ENCODE measurements at regions not wholly inside any gene's neighbourhood (a gene's known extent, or its start where the extent isn't known, plus 50 kb on each side); places are given as distances from the start of the nearest gene placed in this dataset.
"Not testable (repeated sequence)": the region's sequence is repeated elsewhere in the genome, so short reads cannot be mapped to it uniquely, and the experiment has no call there.

GRCh38 chr13:44812818-44813217 is 176.5 kb downstream of the NUFIP1 start:
- DNase-seq (ENCODE audit: low spot score), result no peak

- DNase-seq (ENCODE audit: low spot score), result no peak
Measured at GRCh38 chr13:44810061-44810840, 179.0 kb downstream of the NUFIP1 start.

GRCh38 chr13:44809190-44809589 is 180.1 kb downstream of the NUFIP1 start:
- no peak for DNase-seq (ENCODE audit: low spot score)

GRCh38 chr13:44808185-44808584 is 181.1 kb downstream of the NUFIP1 start:
- no peak for DNase-seq (ENCODE audit: low spot score)

GRCh38 chr13:44807449-44808034 is 181.7 kb downstream of the NUFIP1 start:
- DNase-seq (ENCODE audit: low spot score), result no peak

- no peak for DNase-seq (ENCODE audit: low spot score)
Measured at GRCh38 chr13:44806826-44807225, 182.4 kb downstream of the NUFIP1 start.

- no peak for DNase-seq (ENCODE audit: low spot score)
Measured at GRCh38 chr13:44805585-44805984, 183.7 kb downstream of the NUFIP1 start.

GRCh38 chr13:44803390-44803789 is 185.9 kb downstream of the NUFIP1 start:
- DNase-seq (ENCODE audit: low spot score), result no peak

- DNase-seq (ENCODE audit: low spot score), result no peak
Measured at GRCh38 chr13:44802491-44802890, 186.8 kb downstream of the NUFIP1 start.

GRCh38 chr13:44801990-44802389 is 187.3 kb downstream of the NUFIP1 start:
- peak; percentile 71 for DNase-seq (ENCODE audit: low spot score)

GRCh38 chr13:44800626-44801025 is 188.6 kb downstream of the NUFIP1 start:
- DNase-seq (ENCODE audit: low spot score), result no peak

- no peak for DNase-seq (ENCODE audit: low spot score)
Measured at GRCh38 chr13:44797685-44798084, 191.6 kb downstream of the NUFIP1 start.

GRCh38 chr13:44796597-44797490 is 192.4 kb downstream of the NUFIP1 start:
- no peak for DNase-seq (ENCODE audit: low spot score)

- DNase-seq (ENCODE audit: low spot score), result not testable (repeated sequence)
Measured at GRCh38 chr13:44796039-44796438, 193.2 kb downstream of the NUFIP1 start.

- no peak for DNase-seq (ENCODE audit: low spot score)
Measured at GRCh38 chr13:44795176-44795575, 194.1 kb downstream of the NUFIP1 start.

GRCh38 chr13:44792096-44792495 is 197.2 kb downstream of the NUFIP1 start:
- no peak for DNase-seq (ENCODE audit: low spot score)

GRCh38 chr13:44790289-44790688 is 199.0 kb downstream of the NUFIP1 start:
- DNase-seq (ENCODE audit: low spot score), result no peak

- no peak for DNase-seq (ENCODE audit: low spot score)
Measured at GRCh38 chr13:44787617-44788016, 201.7 kb downstream of the NUFIP1 start.

GRCh38 chr13:44786756-44787155 is 202.5 kb downstream of the NUFIP1 start:
- DNase-seq (ENCODE audit: low spot score), result no peak

GRCh38 chr13:44785401-44785800 is 203.9 kb downstream of the NUFIP1 start:
- no peak for DNase-seq (ENCODE audit: low spot score)

- DNase-seq (ENCODE audit: low spot score), result no peak
Measured at GRCh38 chr13:44784708-44785080, 204.6 kb downstream of the NUFIP1 start.

- DNase-seq (ENCODE audit: low spot score), result no peak
Measured at GRCh38 chr13:44783994-44784707, 205.1 kb downstream of the NUFIP1 start.
